Astrocyte of the cerebellum (primary cell): ENCODE measurements at regions not wholly inside any gene's neighbourhood (a gene's known extent, or its start where the extent isn't known, plus 50 kb on each side); places are given as distances from the start of the nearest gene placed in this dataset.
"Not testable (repeated sequence)": the region's sequence is repeated elsewhere in the genome, so short reads cannot be mapped to it uniquely, and the experiment has no call there.

Source experiments
- DNase-seq: peaks from one replicate; pipeline ENCODE4 v3.0.0-alpha.2; 2011; ENCODE audit warnings: low read depth
- H3K4me3 ChIP-seq: 2 replicates; pipeline ENCODE4 v1.5.1; 2011; ENCODE audit warnings: mild to moderate bottlenecking, low read depth, low read length, moderate library complexity
- CTCF ChIP-seq: IDR thresholded peaks from 2 replicates; pipeline ENCODE4 v1.5.1; 2012; ENCODE audit warnings: low read length, low read depth, moderate library complexity, mild to moderate bottlenecking; ENCODE audit errors: missing control alignments
- in situ Hi-C: cut with HindIII; loops from 2 replicates; pipeline ENCODE4 v1.10.0; 2017; ENCODE audit warnings: low sequenced_read_pairs

GRCh38 chr16:88195911-88196465, 186.8 kb upstream of the ZNF469 start:
- no peak overlapping the region for H3K4me3 ChIP-seq
- TF ChIP-seq CTCF = no peak
- in situ Hi-C loops = no loop called here
- DNase-seq = no peak

- H3K4me3 ChIP-seq = no peak overlapping the region
- in situ Hi-C loops = no loop called here
- no peak for TF ChIP-seq CTCF
These were observed 186.0 kb upstream of the ZNF469 start for GRCh38 chr16:88196471-88197400.

GRCh38 chr16:88197481-88198456, 185.0 kb upstream of the ZNF469 start:
- no peak overlapping the region for H3K4me3 ChIP-seq
- DNase-seq = no peak
- no peak for TF ChIP-seq CTCF
- in situ Hi-C loops = no loop called here

More at GRCh38 chr16:88196471-88197400, 186.0 kb upstream of the ZNF469 start:
- DNase-seq = no peak

- DNase-seq, H3K4me3 ChIP-seq, in situ Hi-C loops: not testable (repeated sequence)
These were observed 184.1 kb upstream of the ZNF469 start for GRCh38 chr16:88198457-88199295.

GRCh38 chr16:88199296-88200153, 183.2 kb upstream of the ZNF469 start:
- DNase-seq, in situ Hi-C loops, H3K4me3 ChIP-seq: not testable (repeated sequence)

- in situ Hi-C loops, DNase-seq: not testable (repeated sequence)
These were observed 182.4 kb upstream of the ZNF469 start for GRCh38 chr16:88200154-88200895.

GRCh38 chr16:88200896-88201185, 181.9 kb upstream of the ZNF469 start:
- no peak overlapping the region for H3K4me3 ChIP-seq
- in situ Hi-C loops = no loop called here
- no peak for DNase-seq
- no peak for TF ChIP-seq CTCF

More at GRCh38 chr16:88200154-88200895, 182.4 kb upstream of the ZNF469 start:
- not testable (repeated sequence) for H3K4me3 ChIP-seq

GRCh38 chr16:88201611-88202010, 181.1 kb upstream of the ZNF469 start:
- in situ Hi-C loops, DNase-seq, H3K4me3 ChIP-seq: not testable (repeated sequence)
